H1 (cell line): ENCODE measurements at regions not wholly inside any gene's neighbourhood (a gene's known extent, or its start where the extent isn't known, plus 50 kb on each side); places are given as distances from the start of the nearest gene placed in this dataset.

Source experiments
- CBX5 ChIP-seq: fragments of 300-800, 300-1000 bp; sonication (generic); IDR thresholded peaks from 2 replicates; pipeline ENCODE4 v1.7.1; 2016; ENCODE audit warnings: antibody characterized with exemption, low read length, low read depth
- CBX8 ChIP-seq: fragments of 300-800, 300-1000 bp; sonication (generic); IDR thresholded peaks from 2 replicates; pipeline ENCODE4 v1.7.1; 2016; ENCODE audit warnings: low read depth, low read length, borderline replicate concordance
- CTCF ChIP-seq, 3 experiments: IDR thresholded peaks; 1 replicate in 2 of 3; 2 replicates in 1 of 3; pipeline versions ENCODE4 v1.5.1 to v1.6.1; 2011; ENCODE audit warnings: low read length in 3 of 3, mild to moderate bottlenecking in 3 of 3, inconsistent platforms in 2 of 3, low read depth in 1 of 3, moderate library complexity in 1 of 3; ENCODE audit not compliant: insufficient read depth in 1 of 3; ENCODE audit errors: control extremely low read depth in 1 of 3
- KDM5A ChIP-seq: fragments of 200-600 bp; IDR thresholded peaks from 2 replicates; pipeline ENCODE4 v1.7.1; 2012; ENCODE audit warnings: mild to moderate bottlenecking, low read length, inconsistent platforms, mixed read lengths
- NANOG ChIP-seq: IDR thresholded peaks from 2 replicates; pipeline ENCODE4 v1.6.1; 2011; ENCODE audit warnings: low read length, low read depth, mild to moderate bottlenecking, inconsistent platforms; ENCODE audit not compliant: insufficient read depth, poor library complexity, severe bottlenecking
- TF ChIP-seq, protein P1 (sequence below): IDR thresholded peaks from 2 replicates; pipeline ENCODE4 v1.6.1; 2012; ENCODE audit warnings: inconsistent platforms

DNA sequence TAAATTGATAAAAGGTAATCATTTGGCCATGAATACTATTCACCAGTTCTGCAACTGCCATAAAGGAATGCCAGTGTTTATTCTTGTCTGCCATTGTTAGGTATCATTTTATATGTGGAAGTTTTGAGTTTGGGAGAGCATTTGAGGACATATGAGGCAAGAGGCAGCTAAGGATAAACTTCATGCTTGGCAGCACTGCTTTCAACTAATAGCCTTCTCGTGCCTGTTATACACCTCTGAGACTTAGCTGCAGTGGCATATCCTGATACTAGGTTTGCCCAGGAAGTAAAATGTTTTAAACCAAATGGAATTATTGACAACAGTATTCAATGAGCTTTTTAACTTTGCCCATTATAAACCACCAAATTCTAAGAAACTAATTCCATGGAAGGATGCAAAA, 126.0 kb upstream of the DPH6 start (continued):
- TF ChIP-seq, protein P1, sequence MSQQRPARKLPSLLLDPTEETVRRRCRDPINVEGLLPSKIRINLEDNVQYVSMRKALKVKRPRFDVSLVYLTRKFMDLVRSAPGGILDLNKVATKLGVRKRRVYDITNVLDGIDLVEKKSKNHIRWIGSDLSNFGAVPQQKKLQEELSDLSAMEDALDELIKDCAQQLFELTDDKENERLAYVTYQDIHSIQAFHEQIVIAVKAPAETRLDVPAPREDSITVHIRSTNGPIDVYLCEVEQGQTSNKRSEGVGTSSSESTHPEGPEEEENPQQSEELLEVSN, result no peak
- TF ChIP-seq NANOG, result no peak
- TF ChIP-seq CBX5, result no peak
- TF ChIP-seq CBX8, result no peak
- no peak for TF ChIP-seq CTCF (IDR thresholded peaks at IDR 0.05; ENCODE audit: control extremely low read depth in 1 of 3, insufficient read depth in 1 of 3, low read depth in 1 of 3, low read length in 3 of 3)
- no peak for TF ChIP-seq KDM5A
